Breast epithelium (tissue), 3 donors: ENCODE measurements at regions not wholly inside any gene's neighbourhood (a gene's known extent, or its start where the extent isn't known, plus 50 kb on each side); places are given as distances from the start of the nearest gene placed in this dataset.
"Not testable (repeated sequence)": the region's sequence is repeated elsewhere in the genome, so short reads cannot be mapped to it uniquely, and the experiment has no call there.

Experiments
- POLR2A ChIP-seq: fragments of 450-650 bp; IDR thresholded peaks from one replicate; pipeline ENCODE4 v1.6.1; 2016; ENCODE audit warnings: antibody characterized with exemption, mild to moderate bottlenecking, moderate library complexity
- POLR2AphosphoS5 ChIP-seq, 3 donors: sonication (generic); formaldehyde crosslinking; IDR thresholded peaks; one replicate each; pipeline ENCODE4 v1.6.1; 2017; ENCODE audit warnings: antibody characterized with exemption in 3 of 3

DNA sequence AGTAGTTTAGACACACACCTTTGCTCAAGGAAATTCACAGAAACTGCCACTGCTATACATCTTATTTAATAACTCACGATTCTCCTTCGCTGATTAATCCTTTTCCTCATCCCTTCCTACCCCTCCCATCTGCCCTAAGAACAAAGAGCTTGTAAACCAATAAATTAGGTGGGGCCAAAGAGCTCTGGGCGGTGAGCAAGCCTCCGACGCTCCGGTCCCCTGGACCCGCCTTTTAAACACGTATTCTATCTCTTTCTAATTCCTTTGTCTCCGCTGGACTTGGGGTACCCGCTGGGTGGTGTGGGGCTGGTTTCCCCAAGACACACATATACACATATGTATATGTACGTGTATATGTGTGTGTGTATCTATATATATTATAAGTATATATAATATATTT lies 803.2 kb upstream of the CA10 start:
- TF ChIP-seq POLR2AphosphoS5 (IDR thresholded peaks at IDR 0.05); POLR2A: not testable (repeated sequence)
